Fibroblast of gingiva (primary cell): ENCODE measurements at regions not wholly inside any gene's neighbourhood (a gene's known extent, or its start where the extent isn't known, plus 50 kb on each side); places are given as distances from the start of the nearest gene placed in this dataset.

Experiments used
- DNase-seq: peaks from one replicate; pipeline ENCODE4 v3.0.0-alpha.2; 2011; ENCODE audit warnings: low read depth

- peak; percentile 14 for DNase-seq
Measured at GRCh38 chr18:10314066-10314465, 140.4 kb upstream of the APCDD1 start.

GRCh38 chr18:10315522-10315921, 138.9 kb upstream of the APCDD1 start:
- no peak for DNase-seq

DNA sequence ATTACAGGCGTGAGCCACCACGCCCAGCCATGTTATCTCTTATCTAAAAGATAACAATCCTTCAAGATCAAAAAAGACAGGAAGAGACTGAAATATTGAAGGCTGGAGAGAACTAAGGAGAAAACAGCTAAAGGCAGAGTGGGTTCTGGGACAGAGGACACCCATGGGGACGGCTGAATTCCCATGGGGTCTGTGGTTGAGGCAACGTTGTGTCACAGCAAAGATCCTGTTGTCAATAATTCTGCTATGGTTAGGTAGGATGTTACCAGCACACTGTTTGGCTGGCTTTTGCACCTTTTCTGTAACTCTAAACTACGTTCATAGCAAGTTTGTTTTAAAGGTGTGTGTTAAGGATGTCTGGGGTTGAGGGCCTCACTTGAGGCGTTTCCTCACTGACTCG, 137.7 kb upstream of the APCDD1 start:
- DNase-seq, result no peak

- no peak for DNase-seq
Measured at GRCh38 chr18:10317864-10318690, 136.4 kb upstream of the APCDD1 start.

GRCh38 chr18:10318691-10318970, 135.8 kb upstream of the APCDD1 start:
- peak; percentile 55 for DNase-seq

DNA sequence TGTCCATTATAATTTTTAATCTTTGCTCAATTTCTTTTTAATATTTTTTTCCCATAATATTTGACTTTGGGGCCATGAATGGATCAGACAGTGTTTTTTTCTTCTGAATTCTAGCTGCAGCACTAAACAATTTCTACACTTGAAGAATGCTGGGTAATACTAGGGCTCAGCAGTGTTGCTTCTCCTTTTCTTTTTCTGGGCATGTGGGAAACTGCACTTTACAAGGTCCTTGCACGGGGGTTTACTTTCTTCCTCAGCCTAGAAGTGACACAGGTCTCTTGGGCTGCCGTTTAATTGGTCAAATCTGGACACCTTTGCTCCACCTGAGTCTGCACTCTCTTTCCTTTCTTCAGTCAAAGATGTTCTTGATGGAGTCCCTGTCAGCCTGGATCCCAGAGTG, 135.4 kb upstream of the APCDD1 start:
- no peak for DNase-seq

GRCh38 chr18:10319914-10320600, 134.4 kb upstream of the APCDD1 start:
- DNase-seq, result no peak

DNA sequence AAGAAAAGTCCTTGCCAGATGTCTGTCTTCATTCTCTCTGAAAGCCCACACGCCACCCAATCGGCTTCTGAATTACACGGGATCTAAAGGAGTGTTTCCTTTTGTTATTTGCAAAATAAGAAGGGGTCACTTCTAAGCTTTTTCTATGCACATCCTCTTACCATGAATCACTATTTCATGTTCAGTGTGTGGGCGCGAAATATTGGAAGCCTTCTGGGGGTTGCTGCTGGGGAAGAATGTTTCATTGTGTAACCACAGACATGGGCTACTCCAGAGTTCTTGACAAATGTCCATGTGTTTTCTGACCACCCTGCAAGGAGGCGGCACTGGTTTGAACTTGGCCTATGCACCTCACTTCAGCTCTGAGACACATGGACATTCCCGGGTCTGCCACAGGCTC, 133.6 kb upstream of the APCDD1 start:
- peak; percentile 24 for DNase-seq

DNA sequence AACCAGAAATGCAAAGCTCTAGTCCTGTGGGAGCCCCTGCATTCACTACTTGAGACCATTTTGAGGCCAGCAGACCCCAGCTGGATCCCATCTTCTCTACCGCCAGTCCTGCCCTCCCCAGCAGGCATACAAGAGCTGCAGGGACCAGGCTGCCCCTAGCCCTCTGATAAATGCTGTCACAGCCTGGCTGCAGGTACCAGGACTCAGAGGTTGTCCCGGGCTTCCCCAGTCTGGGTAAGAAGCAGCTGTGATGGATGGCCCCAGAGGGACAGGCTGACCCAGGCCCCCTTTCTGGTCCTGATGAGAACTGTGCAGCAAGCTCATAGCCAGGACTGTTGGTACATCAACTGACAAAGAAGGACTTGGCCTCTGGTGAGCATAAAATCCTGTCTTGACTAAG, 132.9 kb upstream of the APCDD1 start:
- DNase-seq, result no peak

- DNase-seq, result no peak
Measured at GRCh38 chr18:10322004-10322403, 132.4 kb upstream of the APCDD1 start.

GRCh38 chr18:10322435-10322834, 132.0 kb upstream of the APCDD1 start:
- no peak for DNase-seq

DNA sequence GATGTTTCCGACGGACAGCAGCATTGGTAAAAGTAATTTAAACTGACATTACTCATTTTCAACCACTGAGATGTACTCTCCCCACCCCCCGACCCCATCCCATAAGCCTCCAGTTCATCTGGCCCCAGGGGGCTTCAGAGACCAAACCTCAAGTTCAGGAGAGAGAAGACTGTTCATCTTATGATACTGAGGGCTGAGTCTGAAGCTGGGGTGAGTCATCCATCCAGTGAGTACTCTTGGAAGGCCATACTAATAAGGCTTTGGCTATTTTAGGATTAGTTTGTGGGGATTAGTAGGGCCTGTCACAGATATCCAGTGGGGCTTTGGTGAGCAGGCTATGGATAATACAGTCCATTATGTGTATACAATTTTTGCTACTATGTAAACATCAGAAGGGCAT, 125.3 kb upstream of the APCDD1 start:
- DNase-seq, result no peak

DNA sequence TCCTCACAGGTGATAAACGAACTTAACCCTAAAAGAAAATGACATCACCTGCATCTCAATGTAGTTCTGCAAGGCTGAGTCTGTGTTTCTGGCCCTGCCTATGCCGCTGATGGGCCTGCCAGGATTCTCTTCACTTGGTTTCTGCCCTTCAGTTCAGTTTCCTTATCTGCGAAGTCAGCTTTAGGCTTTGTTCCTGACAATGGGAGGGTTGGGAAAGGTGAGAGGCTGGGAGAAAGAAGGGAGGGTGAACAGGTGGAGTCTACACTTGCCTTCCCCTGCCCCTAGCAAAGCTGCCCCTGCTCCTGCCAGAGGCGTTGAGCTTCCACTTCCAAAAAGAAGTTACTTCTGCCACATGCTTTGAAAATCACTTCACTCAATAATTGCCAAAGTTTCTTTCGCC, 124.0 kb upstream of the APCDD1 start:
- DNase-seq, result no peak

DNA sequence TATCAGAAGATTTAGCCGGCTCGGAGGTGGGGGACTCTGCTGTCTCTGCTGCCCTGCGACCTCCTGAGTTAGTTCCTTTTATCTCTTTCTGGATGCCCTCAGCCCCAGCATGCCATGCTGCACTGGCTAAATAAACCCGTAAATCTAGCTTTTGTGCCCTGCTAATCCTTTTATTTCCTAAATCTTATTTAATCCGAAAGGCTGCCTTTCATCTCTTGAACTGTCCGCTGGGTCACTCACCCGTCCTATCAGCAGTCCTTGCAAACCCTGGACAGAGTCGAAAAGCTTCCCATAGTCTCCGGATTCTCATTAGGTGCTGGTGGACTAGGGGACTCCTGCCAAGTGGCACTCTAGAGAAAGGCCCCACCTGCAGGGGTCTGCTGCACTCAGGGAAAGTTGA, 122.0 kb upstream of the APCDD1 start:
- no peak for DNase-seq

DNA sequence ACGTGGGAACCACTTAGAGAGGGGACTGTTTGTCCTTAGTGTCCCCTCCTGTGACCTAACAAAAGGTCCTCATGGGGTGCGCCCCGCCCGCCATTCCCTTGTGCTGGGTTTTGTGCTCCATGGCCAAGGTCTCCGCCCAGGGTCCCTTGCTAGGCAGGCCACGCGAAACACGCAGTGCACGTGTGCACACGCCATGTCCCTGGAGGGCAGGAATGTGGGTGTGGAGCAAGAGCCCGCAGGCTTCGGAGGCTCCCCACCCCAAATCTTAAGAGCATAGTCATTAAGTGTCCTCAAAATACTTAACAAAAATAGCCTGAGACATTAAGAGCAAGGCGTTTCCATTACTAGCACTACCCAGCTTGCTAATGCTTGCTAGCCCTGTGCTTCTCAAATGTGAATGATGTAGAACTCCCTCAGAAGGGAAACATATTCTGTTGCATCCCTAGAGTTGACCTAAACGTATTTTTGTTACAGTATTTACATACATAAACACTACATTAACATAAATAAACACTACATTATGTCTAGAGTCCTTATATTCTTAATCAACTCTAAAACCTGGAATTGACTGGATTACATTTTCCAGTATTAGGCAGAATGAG, 117.6 kb upstream of the APCDD1 start:
- no peak for DNase-seq

DNA sequence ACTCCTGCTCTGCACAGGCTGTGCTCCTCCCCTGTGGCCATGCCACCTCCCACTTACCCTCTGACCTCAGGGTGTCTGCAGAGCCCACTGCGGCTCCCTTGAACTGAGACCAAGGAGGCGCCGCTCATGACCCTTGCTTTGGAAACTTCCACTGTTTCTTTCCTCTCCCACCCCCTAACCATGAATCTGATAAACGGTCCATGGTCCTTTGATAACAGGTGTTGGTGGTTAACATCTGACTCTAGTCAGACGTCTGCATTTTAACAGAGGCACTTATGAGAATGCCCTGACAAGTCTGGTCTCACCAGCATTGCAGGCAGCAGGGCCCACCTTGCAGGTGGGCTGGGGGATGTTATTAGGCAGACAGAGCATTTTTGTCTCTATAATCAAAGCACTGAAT, 113.6 kb upstream of the APCDD1 start:
- no peak for DNase-seq

DNA sequence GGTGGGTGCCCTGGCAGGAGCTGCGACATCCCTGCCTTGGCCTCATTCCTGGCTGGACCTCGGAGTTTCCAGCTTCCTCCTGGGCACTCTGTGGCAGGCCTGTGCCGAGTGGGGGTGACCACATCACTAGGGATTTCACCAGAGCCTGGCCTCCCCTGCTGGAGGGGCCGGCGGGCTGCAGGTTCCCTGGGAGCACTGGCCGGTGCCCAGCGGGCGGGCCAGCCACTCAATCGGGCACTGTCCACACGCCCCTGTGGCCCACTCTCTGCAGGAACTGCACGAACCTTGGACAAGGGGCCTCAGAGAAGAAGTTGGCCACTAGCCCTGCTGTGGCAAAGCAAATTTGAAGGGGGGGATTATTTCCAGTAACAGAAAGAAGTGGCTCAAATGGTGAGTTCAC, 110.7 kb upstream of the APCDD1 start:
- DNase-seq, result no peak

DNA sequence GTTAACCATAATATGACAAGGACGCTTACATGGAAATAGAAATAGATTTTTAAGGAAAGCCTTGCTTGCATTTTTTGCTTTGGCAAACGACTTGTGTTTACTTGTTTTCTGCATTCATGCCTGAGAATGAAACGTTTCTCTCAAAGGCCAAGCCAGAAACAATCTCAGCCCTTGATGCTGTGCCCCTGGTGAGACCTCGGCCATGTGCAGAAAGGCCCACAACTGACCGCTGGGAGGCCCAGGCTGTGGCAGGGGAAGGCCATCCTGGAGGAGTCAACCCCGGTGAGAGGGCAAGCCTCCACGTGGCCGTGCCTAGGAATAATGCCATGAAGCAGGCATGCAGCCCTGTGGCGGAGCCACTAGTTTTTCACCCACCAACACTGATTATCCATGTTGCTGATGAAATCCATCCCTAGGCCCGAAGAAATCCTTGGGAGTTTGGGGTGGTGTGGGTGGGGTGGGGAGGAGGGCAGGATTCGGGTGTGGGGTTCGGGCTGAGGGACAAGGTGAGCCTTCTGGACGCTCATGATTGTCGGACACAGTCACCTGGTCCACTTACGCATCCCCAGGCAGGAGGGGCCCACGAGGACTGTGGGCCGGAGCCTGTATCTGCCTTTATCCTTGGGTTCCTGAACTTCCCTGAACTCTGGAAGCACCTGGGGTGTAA, 107.6 kb upstream of the APCDD1 start:
- no peak for DNase-seq

DNA sequence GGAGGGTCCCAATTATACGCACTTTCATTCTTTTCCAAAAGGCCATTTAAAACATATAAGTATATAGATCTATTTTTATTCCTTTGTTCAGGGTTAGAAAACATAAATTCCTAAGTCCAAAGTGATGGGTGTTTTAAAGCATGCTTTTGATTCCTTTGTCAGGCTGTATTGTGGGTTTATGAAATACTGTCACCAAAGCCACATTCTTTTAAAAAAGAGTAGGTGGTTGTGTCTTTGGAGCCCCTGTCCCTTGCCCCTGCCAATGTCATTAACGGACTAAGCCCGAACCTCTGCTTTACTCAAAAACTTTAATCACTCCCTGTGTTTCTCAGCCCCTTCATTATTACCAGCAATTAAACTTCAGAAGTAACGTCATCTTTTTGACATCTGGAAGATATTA, 104.9 kb upstream of the APCDD1 start:
- no peak for DNase-seq

DNA sequence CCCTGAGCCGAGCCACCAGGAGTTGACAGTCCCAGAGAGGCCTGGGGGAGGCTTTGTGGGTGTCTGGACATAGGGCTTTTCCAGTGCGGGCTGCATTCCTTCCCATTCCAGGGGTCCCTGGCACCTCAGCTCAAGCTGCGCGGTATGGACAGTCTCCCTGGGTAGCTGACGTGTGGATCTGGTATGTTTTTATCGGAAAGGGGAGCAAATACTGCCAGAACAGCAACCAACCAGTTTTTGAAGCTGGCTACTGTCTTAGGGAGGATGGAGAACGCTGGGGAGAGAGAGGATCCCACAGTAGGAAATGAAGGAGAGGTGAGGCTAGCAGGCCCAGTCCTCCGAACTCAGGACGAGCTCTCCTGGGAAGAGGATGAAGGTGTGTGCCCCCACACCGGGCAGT, 103.8 kb upstream of the APCDD1 start:
- DNase-seq, result no peak

DNA sequence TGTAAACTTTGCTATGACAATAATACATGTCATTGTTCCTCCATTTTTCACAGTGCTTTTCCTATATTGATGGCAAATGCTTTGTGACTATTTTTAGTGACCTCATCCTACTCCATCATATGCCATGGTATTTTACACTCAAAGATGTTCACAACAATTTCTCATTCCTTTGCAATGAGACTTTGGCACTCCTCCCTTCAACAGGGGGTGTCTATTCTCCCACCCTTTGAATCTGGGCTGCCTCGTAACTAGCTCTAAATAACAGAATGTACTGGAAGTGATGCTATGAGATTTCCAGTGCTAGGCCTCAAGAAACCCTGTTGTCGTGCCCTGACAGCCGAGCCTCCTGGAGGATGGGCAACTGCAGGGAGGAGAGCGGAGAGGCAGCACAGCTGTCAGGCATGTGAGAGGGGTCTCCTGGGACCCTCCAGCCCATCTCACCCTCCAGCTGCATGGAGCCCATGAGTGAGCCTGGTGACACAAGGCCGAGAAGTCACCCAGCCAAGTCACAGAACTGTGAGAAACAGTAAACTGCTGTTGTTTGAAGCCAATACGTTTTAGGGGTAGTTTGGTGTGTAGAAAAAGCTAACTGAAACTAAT, 103.1 kb upstream of the APCDD1 start:
- DNase-seq, result no peak

DNA sequence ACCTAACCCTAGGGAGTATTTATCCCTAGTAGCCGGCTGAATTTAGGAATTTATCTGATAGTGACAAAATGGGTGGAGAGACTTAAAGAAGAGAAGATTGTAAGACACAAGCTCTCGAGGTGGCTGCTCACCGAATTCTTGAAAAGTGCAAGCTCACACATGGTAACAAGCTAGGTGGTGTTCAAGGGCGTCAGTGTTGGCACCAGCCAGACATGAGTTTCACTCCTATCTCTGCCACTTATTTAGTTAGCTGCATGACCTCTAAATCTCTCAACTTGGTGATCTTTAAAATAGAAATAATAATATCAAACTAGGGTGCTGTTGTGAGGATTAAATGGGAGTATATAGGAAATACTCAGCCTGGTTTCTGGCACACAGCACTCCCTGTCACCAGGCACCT, 102.6 kb upstream of the APCDD1 start:
- DNase-seq, result no peak

DNA sequence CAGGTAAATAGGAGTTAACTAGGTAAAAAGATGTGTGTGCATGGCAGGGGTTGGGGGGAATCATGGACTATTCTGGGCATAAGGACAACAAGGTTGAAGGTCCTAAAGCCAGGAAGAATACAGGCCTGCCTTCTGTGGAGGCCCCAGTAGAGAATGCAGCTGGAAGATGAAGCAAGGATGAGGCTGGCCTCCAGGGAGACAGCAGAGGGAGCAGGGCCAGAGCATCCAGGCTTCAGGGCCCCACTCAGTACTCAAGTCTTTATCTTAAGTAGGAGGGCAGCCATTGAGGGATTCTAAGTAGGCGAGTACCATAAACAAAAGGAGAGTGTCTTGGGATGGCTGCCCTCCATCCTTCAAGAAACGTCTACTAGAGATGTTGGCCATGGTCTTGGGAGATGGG, 101.8 kb upstream of the APCDD1 start:
- DNase-seq, result no peak
